ENCODE measurements at regions not wholly inside any gene's neighbourhood (a gene's known extent, or its start where the extent isn't known, plus 50 kb on each side); places are given as distances from the start of the nearest gene placed in this dataset.

GRCh38 chr18:60676815-60677214 lies 304.2 kb upstream of the MC4R start:
- no peak for TF ChIP-seq POLR2A (IDR thresholded peaks at IDR 0.05)
- no peak for TF ChIP-seq CTCF (IDR thresholded peaks at IDR 0.05)

All from body of pancreas (tissue), 4 donors.